ENCODE measurements at regions not wholly inside any gene's neighbourhood (a gene's known extent, or its start where the extent isn't known, plus 50 kb on each side); places are given as distances from the start of the nearest gene placed in this dataset.
"Not testable (repeated sequence)": the region's sequence is repeated elsewhere in the genome, so short reads cannot be mapped to it uniquely, and the experiment has no call there.

- H3K4me3 ChIP-seq (ENCODE audit: insufficient read depth, low read depth, low read length): no peak overlapping the region
- H3K4me1 ChIP-seq (ENCODE audit: control insufficient read depth, insufficient read depth, low read length): no peaks in the 10 kb centered on the region
- no peaks in the 10 kb centered on the region for H3K36me3 ChIP-seq (ENCODE audit: control insufficient read depth, insufficient read depth, low read length)
- H3K27me3 ChIP-seq (ENCODE audit: control insufficient read depth, insufficient read depth, low read length, poor library complexity, severe bottlenecking): no peaks in the 10 kb centered on the region
- H3K27ac ChIP-seq (ENCODE audit: insufficient read depth, low read depth, low read length, poor library complexity, severe bottlenecking): no peak overlapping the region
- WGBS, 2 experiments: 39 to 41% methylated on average over 6 of the region's 6 CpGs
- H3K9me3 ChIP-seq (ENCODE audit: control insufficient read depth, low read length): peaks cover 2% of the 10 kb centered on the region
These were observed 219.2 kb downstream of the TMEM121 start for GRCh38 chr14:105745433-105746123.

GRCh38 chr14:105746124-105746514 lies 219.7 kb downstream of the TMEM121 start:
- WGBS, 2 experiments: 80 to 84% methylated on average over 5 of the region's 5 CpGs
- Histone ChIP-seq H3K36me3 (ENCODE audit: control insufficient read depth, insufficient read depth, low read length) (no peaks in the 10 kb centered on the region), H3K27me3 (ENCODE audit: control insufficient read depth, insufficient read depth, low read length, poor library complexity, severe bottlenecking) (no peaks in the 10 kb centered on the region), H3K4me1 (ENCODE audit: control insufficient read depth, insufficient read depth, low read length) (no peaks in the 10 kb centered on the region), H3K27ac (ENCODE audit: insufficient read depth, low read depth, low read length, poor library complexity, severe bottlenecking) (no peak overlapping the region), H3K9me3 (ENCODE audit: control insufficient read depth, low read length) (peaks cover 2% of the 10 kb centered on the region), H3K4me3 (ENCODE audit: insufficient read depth, low read depth, low read length) (no peak overlapping the region)

- not testable (repeated sequence) for H3K27ac ChIP-seq (ENCODE audit: insufficient read depth, low read depth, low read length, poor library complexity, severe bottlenecking); H3K4me1 ChIP-seq (ENCODE audit: control insufficient read depth, insufficient read depth, low read length); H3K9me3 ChIP-seq (ENCODE audit: control insufficient read depth, low read length); H3K36me3 ChIP-seq (ENCODE audit: control insufficient read depth, insufficient read depth, low read length); H3K27me3 ChIP-seq (ENCODE audit: control insufficient read depth, insufficient read depth, low read length, poor library complexity, severe bottlenecking); H3K4me3 ChIP-seq (ENCODE audit: insufficient read depth, low read depth, low read length)
- WGBS, 2 experiments: 77 to 81% methylated on average over 16 of the region's 16 CpGs
These were observed 220.6 kb downstream of the TMEM121 start for GRCh38 chr14:105746800-105747502.

GRCh38 chr14:105747503-105748203 lies 221.3 kb downstream of the TMEM121 start:
- not testable (repeated sequence) for H3K27ac ChIP-seq (ENCODE audit: insufficient read depth, low read depth, low read length, poor library complexity, severe bottlenecking); H3K9me3 ChIP-seq (ENCODE audit: control insufficient read depth, low read length); H3K36me3 ChIP-seq (ENCODE audit: control insufficient read depth, insufficient read depth, low read length); H3K27me3 ChIP-seq (ENCODE audit: control insufficient read depth, insufficient read depth, low read length, poor library complexity, severe bottlenecking); H3K4me1 ChIP-seq (ENCODE audit: control insufficient read depth, insufficient read depth, low read length); H3K4me3 ChIP-seq (ENCODE audit: insufficient read depth, low read depth, low read length)
- WGBS, 2 experiments: 86 to 87% methylated on average over 31 of the region's 31 CpGs

GRCh38 chr14:105748204-105748578 lies 221.8 kb downstream of the TMEM121 start:
- Histone ChIP-seq H3K4me1 (ENCODE audit: control insufficient read depth, insufficient read depth, low read length) (no peaks in the 10 kb centered on the region), H3K27ac (ENCODE audit: insufficient read depth, low read depth, low read length, poor library complexity, severe bottlenecking) (no peak overlapping the region), H3K4me3 (ENCODE audit: insufficient read depth, low read depth, low read length) (no peak overlapping the region), H3K27me3 (ENCODE audit: control insufficient read depth, insufficient read depth, low read length, poor library complexity, severe bottlenecking) (no peaks in the 10 kb centered on the region), H3K36me3 (ENCODE audit: control insufficient read depth, insufficient read depth, low read length) (no peaks in the 10 kb centered on the region), H3K9me3 (ENCODE audit: control insufficient read depth, low read length) (peaks cover 2% of the 10 kb centered on the region)
- 58 to 59% methylated on average over 5 of the region's 5 CpGs for WGBS, 2 experiments

- H3K4me1 ChIP-seq (ENCODE audit: control insufficient read depth, insufficient read depth, low read length); H3K36me3 ChIP-seq (ENCODE audit: control insufficient read depth, insufficient read depth, low read length); H3K9me3 ChIP-seq (ENCODE audit: control insufficient read depth, low read length); H3K27ac ChIP-seq (ENCODE audit: insufficient read depth, low read depth, low read length, poor library complexity, severe bottlenecking); H3K27me3 ChIP-seq (ENCODE audit: control insufficient read depth, insufficient read depth, low read length, poor library complexity, severe bottlenecking); H3K4me3 ChIP-seq (ENCODE audit: insufficient read depth, low read depth, low read length): not testable (repeated sequence)
- 59 to 65% methylated on average over 6 of the region's 6 CpGs for WGBS, 2 experiments
These were observed 222.3 kb downstream of the TMEM121 start for GRCh38 chr14:105748710-105749109.

DNA sequence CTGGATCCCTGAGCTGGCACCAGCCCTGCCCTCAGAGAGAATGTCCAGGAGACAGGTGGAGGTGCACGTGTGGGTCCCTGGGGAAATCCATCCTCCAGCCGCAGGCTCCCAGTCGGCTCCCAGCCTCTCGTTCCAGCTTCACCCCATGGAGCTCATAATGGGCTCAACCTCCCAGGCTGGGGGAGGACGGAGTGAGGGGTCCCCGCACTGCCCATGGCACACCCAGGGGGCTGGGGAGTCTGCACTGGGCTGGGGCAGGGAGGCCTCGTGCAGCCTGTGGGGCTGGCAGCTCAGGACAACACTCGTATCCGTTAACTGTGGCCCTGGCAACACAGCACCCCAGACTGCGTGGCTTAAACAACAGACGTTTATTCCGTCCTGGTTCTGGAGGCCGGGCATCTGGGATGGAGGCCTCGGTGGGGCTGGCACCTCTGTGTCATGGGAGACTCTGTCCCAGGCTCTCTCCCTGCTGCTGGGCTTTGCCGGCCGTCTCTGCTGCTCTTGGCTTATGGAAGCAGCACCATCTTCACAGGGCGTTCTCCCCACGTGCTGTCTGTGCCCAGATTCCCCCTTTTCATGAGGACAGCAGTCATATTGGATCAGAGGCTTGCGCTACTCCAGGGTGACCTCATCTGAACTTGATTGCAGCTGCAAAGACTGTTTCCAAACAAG lies 223.6 kb downstream of the TMEM121 start:
- not testable (repeated sequence) for H3K27ac ChIP-seq (ENCODE audit: insufficient read depth, low read depth, low read length, poor library complexity, severe bottlenecking); H3K36me3 ChIP-seq (ENCODE audit: control insufficient read depth, insufficient read depth, low read length); H3K27me3 ChIP-seq (ENCODE audit: control insufficient read depth, insufficient read depth, low read length, poor library complexity, severe bottlenecking); H3K4me3 ChIP-seq (ENCODE audit: insufficient read depth, low read depth, low read length); H3K9me3 ChIP-seq (ENCODE audit: control insufficient read depth, low read length); H3K4me1 ChIP-seq (ENCODE audit: control insufficient read depth, insufficient read depth, low read length)
- WGBS, 2 experiments: 76 to 77% methylated on average over 13 to 14 of the region's 19 CpGs

- not testable (repeated sequence) for H3K4me3 ChIP-seq (ENCODE audit: insufficient read depth, low read depth, low read length); H3K36me3 ChIP-seq (ENCODE audit: control insufficient read depth, insufficient read depth, low read length); H3K27ac ChIP-seq (ENCODE audit: insufficient read depth, low read depth, low read length, poor library complexity, severe bottlenecking); H3K9me3 ChIP-seq (ENCODE audit: control insufficient read depth, low read length); H3K4me1 ChIP-seq (ENCODE audit: control insufficient read depth, insufficient read depth, low read length); H3K27me3 ChIP-seq (ENCODE audit: control insufficient read depth, insufficient read depth, low read length, poor library complexity, severe bottlenecking)
- WGBS, 2 experiments: 79% methylated on average over 18 of the region's 18 CpGs
These were observed 224.9 kb downstream of the TMEM121 start for GRCh38 chr14:105751291-105751751.

GRCh38 chr14:105752420-105752819 lies 226.0 kb downstream of the TMEM121 start:
- H3K27me3 ChIP-seq (ENCODE audit: control insufficient read depth, insufficient read depth, low read length, poor library complexity, severe bottlenecking); H3K4me3 ChIP-seq (ENCODE audit: insufficient read depth, low read depth, low read length); H3K27ac ChIP-seq (ENCODE audit: insufficient read depth, low read depth, low read length, poor library complexity, severe bottlenecking); H3K36me3 ChIP-seq (ENCODE audit: control insufficient read depth, insufficient read depth, low read length); H3K4me1 ChIP-seq (ENCODE audit: control insufficient read depth, insufficient read depth, low read length); H3K9me3 ChIP-seq (ENCODE audit: control insufficient read depth, low read length): not testable (repeated sequence)
- WGBS, 2 experiments: 70 to 82% methylated on average over 3 of the region's 7 CpGs

All from ectodermal cell (in vitro differentiated cells).